ENCODE measurements at regions not wholly inside any gene's neighbourhood (a gene's known extent, or its start where the extent isn't known, plus 50 kb on each side); places are given as distances from the start of the nearest gene placed in this dataset.

DNA sequence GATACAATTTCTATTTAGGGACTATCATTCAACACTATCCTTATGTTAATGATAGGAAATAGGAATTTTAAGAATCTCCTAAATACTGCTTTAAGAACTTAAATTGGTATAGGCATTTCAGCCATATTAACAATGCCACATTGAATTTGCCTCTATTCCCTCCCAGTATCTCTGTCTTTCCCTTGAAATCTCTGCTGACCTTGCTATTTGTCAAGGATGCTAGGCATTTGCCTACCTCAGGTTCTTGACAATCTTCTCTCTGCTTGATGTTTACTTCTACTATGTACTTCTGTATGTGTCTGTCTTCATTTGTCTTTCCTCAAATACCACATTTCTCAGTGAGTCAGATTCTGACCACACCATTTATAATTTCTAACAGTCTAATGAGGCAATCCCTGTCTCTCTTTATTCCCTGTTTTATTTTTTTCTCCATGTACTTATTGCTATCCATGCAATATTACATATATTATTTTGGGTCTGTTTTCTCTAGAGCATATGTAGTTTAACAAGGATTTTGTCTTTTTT is 1461.4 kb upstream of the CDH9 start:
- DNase-seq (no peak), ATAC-seq (no peak)
- Histone ChIP-seq H3K27ac (no peak overlapping the region), H3K4me1 (no peaks in the 10 kb centered on the region), H3K4me3 (no peak overlapping the region), H3K9me3 (no peaks in the 10 kb centered on the region), H3K27me3 (ENCODE audit: low read depth) (no peaks in the 10 kb centered on the region), H3K36me3 (no peaks in the 10 kb centered on the region)
- no peak for TF ChIP-seq CTCF (IDR thresholded peaks at IDR 0.05)
- intact Hi-C loops (cut with DNase I): no loop called here

GRCh38 chr5:28495876-28496275 is 1457.5 kb upstream of the CDH9 start:
- no peaks in the 10 kb centered on the region for H3K4me1 ChIP-seq
- ATAC-seq: no peak
- intact Hi-C loops (cut with DNase I): no loop called here
- H3K4me3 ChIP-seq: no peak overlapping the region
- H3K27me3 ChIP-seq (ENCODE audit: low read depth): no peaks in the 10 kb centered on the region
- no peaks in the 10 kb centered on the region for H3K9me3 ChIP-seq
- TF ChIP-seq CTCF (IDR thresholded peaks at IDR 0.05): no peak
- no peak for DNase-seq
- no peak overlapping the region for H3K27ac ChIP-seq
- no peaks in the 10 kb centered on the region for H3K36me3 ChIP-seq

GRCh38 chr5:28493456-28493855 is 1455.1 kb upstream of the CDH9 start:
- DNase-seq (no peak), ATAC-seq (no peak)
- Histone ChIP-seq H3K9me3 (no peaks in the 10 kb centered on the region), H3K36me3 (no peaks in the 10 kb centered on the region), H3K27ac (no peak overlapping the region), H3K27me3 (ENCODE audit: low read depth) (no peaks in the 10 kb centered on the region), H3K4me1 (no peaks in the 10 kb centered on the region), H3K4me3 (no peak overlapping the region)
- TF ChIP-seq CTCF (IDR thresholded peaks at IDR 0.05): no peak
- intact Hi-C loops (cut with DNase I): no loop called here

DNA sequence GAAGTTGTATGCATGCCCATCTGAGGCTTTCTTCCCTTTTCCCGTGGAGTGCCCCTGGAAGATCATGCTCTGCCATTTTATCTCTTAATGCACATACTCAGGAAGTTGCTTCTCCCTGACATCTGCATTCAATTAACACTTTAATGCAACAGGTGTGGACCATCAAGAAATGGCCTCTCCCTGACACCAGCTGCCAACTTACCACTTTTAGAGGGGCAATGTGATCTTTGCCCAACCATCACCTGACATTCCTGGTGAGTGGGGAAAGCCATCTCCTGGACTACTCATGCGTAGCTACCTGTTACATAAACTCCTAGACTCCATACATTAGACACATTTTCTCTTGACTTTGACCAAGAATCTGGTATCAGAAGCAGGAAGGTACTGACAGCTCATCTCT is 1450.4 kb upstream of the CDH9 start:
- no peak overlapping the region for H3K4me3 ChIP-seq
- no peak overlapping the region for H3K27ac ChIP-seq
- intact Hi-C loops (cut with DNase I): no loop called here

DNA sequence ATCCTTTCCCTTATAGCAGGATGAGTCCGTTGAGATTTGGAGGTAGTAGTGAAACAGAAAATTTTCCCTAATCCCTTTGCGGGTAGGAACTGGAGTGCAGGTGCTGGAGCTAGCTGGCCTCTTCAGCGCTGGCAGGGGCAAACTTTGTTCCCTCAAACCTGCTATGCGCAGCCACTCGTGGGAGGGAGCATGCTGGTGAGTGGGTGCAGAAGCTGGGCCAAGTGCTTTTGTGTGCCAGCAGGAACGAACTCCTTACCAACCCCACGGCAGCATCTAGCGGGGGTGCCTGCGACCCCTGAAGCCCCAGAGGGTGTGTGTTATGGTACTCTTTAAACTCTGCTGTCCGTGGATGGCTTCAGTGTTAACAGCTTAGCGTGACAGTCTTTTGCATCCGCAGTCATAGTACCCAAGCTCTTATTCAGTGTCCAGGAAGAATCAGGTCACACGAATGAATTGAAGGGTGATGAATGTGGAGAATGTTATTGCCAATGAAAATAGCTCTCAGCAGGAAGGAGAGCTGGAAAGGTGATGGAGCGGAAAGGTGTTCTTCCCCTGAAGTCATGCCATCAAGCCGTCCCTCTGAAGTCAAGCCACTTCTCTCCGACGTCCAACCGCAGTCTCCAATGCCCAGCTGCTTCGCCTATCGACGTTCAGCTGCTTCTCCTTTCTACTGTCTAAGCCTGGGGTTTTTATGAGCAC is 1445.1 kb upstream of the CDH9 start:
- DNase-seq: no peak
- no peak for ATAC-seq

More for the DNA sequence above, 1450.4 kb upstream of the CDH9 start:
- no peak for ATAC-seq
- DNase-seq: no peak
- no peaks in the 10 kb centered on the region for H3K27me3 ChIP-seq (ENCODE audit: low read depth)
- H3K9me3 ChIP-seq: no peaks in the 10 kb centered on the region
- H3K4me1 ChIP-seq: no peaks in the 10 kb centered on the region
- no peaks in the 10 kb centered on the region for H3K36me3 ChIP-seq
- no peak for TF ChIP-seq CTCF (IDR thresholded peaks at IDR 0.05)

More for the DNA sequence above, 1445.1 kb upstream of the CDH9 start:
- no peak for TF ChIP-seq CTCF (IDR thresholded peaks at IDR 0.05)
- H3K9me3 ChIP-seq: no peaks in the 10 kb centered on the region
- no peak overlapping the region for H3K4me3 ChIP-seq
- intact Hi-C loops (cut with DNase I): no loop called here
- no peaks in the 10 kb centered on the region for H3K4me1 ChIP-seq
- no peaks in the 10 kb centered on the region for H3K27me3 ChIP-seq (ENCODE audit: low read depth)
- H3K36me3 ChIP-seq: no peaks in the 10 kb centered on the region
- no peak overlapping the region for H3K27ac ChIP-seq
